DOHH2 (cell line): ENCODE measurements at regions not wholly inside any gene's neighbourhood (a gene's known extent, or its start where the extent isn't known, plus 50 kb on each side); places are given as distances from the start of the nearest gene placed in this dataset.

Experiments used
- CTCF ChIP-seq: fragments of 200-600 bp; sonication (generic); IDR thresholded peaks from one replicate; pipeline ENCODE4 v1.5.1; 2014; ENCODE audit warnings: antibody characterized with exemption, mild to moderate bottlenecking, low read depth, low read length; ENCODE audit not compliant: poor library complexity, severe bottlenecking
- EZH2phosphoT487 ChIP-seq: fragments of 200-600 bp; sonication (generic); IDR thresholded peaks from 2 replicates; pipeline ENCODE4 v1.6.1; 2017; ENCODE audit warnings: borderline replicate concordance, mild to moderate bottlenecking, antibody characterized with exemption, low read length, moderate library complexity, mixed read lengths

GRCh38 chr20:23151008-23151703 lies 65.0 kb upstream of the CD93 start:
- TF ChIP-seq EZH2phosphoT487 (no peak), CTCF (no peak)
